GM18508 (cell line): ENCODE measurements at regions not wholly inside any gene's neighbourhood (a gene's known extent, or its start where the extent isn't known, plus 50 kb on each side); places are given as distances from the start of the nearest gene placed in this dataset.

Experiments used
- ATAC-seq: cut with Tn5 transposase; IDR thresholded peaks from one replicate; pipeline ENCODE4 v1.9.1; 2021; ENCODE audit warnings: moderate number of reproducible peaks; ENCODE audit not compliant: insufficient read depth, unreplicated experiment

DNA sequence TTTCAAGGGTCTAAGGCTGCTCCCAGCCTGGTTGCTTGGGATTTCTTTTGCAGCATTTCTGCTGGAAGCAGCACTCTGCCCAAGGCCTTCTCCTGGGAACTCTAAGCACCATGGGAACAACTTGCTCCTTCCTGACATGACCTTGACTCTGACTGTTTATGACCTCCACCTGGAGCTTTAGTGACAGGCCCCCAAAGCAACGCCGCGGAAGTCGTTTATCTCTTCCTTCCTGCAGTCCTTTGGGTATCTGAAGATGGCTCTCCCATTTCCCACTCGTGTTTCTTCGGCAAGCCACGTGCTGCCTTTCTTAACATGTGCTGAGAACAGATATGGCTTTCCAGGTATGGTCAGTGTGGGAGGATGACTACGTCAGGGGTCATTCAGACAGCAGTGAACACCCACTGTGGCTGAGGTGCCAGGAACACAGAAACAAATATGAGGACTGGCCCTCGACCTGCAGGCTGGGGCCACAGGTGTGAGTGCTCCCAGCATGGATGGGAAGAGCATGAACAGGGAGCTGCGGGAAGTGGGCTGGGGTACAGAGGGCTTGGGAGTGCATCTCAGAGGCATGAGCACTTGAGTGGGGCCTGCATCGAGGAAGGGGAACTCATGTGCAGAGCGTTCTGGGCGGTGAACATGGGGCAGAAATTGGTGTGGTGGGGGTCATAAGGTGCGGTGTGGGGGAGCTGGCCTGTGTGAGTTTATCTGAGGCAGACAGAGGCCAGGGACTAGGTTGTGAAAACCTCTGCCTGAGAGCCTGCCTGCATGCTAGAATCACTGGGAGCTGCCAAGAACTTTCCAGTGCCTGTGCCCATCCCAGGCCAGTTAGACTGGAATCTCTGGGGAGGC lies 140.5 kb downstream of the TSN start:
- no peak for ATAC-seq

DNA sequence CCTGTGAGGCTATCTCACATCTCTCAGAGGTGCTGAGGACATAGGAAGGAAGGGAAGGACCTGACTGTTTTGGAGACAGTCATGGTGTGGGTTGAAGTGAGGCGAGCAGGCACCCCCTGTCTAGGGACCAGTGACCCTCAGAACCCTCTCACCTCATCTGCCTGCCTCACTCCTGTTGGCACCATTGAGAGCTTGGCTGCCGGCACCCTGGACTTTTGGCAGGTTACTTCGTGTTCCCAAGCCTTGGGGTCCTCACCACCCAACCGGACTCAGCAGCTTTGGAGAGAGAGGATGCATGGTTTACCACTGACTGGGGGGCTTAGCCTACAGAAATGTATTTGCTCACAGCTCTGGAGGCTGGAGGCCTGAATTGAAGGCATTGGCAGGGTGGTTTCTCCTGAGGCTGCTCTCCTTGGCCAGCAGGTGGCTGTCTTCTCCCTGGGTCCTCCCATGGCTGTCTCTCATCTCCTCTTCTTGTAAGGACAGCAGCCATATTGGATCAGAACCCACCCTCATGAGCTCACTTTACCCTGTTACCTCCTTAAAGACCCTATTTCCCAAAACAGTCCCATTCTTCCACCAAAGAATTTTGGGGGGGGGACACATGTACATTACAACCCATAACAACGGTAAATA lies 142.0 kb downstream of the TSN start:
- ATAC-seq = no peak

DNA sequence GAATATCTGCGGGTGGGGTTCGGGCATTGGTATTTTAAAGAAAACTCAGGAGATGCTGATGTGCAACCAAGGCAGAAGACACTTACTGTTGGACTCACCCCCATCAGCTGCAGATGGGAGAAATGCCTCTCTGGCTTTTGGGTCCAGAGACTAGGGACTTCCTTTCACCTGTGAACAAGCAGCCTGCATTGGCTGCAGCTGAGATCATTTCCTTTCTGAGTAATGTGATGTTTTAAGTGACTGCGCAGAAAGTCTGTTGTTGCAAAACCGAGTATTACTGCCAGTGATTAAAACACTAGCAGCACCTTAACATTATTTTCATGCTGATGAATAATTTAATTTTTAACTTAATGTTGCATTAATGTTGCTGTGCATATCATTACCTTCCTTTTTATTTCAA lies 143.0 kb downstream of the TSN start:
- ATAC-seq = no peak

GRCh38 chr2:121900391-121900790 lies 144.9 kb downstream of the TSN start:
- ATAC-seq = no peak

DNA sequence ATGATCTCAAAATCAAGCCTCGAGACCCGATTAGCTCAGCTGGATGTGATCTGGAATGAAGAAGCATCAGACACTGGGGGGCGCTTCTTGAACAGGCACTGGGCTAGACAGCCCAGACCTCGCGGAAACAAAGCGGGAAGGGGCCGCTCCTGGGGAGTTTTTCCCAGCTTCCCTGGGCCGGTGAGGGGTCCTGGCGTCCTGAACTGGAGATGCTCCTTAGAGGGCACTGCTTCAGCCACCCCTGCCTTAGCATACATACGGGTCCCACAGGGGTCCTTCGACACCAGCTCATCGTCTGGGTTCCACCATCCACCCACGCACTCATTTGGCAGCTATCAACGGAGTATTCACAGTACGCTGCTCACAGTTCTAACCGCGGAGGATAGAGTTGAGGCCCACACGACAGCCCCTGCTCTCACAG lies 146.7 kb downstream of the TSN start:
- ATAC-seq = no peak

GRCh38 chr2:121902616-121903015 lies 147.2 kb downstream of the TSN start:
- ATAC-seq = no peak

DNA sequence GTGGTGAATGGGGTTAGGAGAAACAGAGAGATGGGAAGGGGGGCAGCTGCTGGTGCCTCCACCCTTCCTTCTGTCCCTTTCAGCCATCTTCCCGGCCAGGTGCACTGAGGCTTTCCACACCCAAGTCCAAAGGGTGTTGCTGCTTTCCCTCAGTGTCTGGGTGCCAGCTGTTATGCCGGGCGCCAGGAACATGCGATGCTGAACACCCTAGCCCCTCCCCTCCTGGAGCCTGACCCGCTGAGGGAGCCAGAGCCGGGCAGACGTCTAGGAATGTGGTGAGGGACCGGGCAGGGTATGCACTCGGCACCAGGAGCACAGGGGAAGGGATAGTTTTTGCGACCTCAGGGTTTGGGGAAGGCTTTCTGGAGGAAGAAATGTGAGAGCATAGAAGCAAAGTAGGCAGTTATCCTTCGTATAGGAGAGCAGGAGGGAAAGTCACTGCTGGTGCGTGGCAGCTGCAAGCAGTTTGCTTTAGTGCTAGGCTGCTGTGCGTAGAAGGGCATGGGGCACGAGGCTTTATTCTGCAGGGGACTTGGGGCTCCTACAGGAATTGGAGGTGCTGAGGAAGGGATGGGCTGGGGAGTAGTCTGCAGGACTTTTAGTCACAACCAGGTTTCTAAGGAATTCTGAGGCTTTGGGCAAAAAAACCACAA lies 147.7 kb downstream of the TSN start:
- no peak for ATAC-seq

- ATAC-seq = no peak
Observed at GRCh38 chr2:121904656-121905055, 149.2 kb downstream of the TSN start.

DNA sequence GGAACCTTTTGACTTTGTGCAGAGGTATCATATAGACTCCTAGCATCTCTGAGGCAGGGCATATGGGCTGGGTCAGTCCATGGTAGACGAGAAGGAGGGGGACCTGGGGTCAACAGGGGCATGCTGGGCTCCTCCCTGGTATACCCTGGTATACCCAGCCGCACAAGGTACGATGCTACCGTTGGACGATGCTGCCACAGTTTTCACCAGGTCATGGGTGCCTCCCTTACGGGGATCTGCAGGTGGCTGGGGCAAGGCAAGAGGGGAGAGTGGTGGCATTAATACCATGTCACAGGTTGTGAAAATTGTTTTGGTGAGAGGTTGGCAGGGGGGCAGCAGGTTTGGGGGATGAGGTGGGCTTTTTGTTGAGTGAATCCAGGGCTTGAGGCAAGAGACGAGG lies 149.8 kb downstream of the TSN start:
- no peak for ATAC-seq

GRCh38 chr2:121906170-121906569 lies 150.7 kb downstream of the TSN start:
- ATAC-seq = no peak

DNA sequence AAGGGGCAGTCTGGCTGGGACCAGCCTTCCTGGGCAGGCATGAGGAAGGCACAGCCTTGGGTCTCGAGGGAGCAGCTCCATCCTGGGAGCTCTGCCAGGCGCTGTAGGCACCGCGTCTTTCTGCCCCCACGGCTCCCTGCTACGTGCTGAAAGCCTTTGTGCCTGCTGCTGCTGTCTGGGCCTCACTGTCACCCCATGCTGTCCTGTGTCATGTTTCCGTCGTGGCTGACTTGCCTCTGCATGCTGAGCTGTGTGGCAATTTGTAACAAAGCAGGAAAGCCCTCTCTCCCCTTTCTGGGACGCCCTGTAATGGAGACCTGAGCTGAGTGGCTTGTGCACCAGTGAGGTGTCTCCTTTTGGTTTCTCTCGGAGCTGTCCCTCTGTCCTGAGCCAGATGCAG lies 152.5 kb downstream of the TSN start:
- no peak for ATAC-seq

DNA sequence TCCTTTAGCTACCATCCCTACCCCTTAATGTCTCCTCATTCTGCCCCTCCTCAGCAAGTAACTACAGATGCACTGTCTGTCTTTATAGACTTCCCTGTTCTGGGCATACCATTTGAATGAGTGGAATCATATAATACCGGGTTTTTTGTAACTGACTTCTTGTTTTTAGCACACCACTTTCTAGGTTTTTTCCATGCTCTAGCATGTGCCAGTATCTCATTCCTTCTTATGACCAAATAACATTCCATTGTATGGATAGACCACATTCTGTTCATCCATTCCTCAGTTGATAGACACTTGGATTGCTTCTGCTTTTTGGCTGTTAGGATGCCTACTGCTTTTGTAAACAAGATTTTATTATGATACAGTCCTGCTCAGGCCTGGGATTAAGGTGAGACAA lies 154.7 kb downstream of the TSN start:
- ATAC-seq = no peak

- ATAC-seq = no peak
Observed at GRCh38 chr2:121911036-121911435, 155.6 kb downstream of the TSN start.

DNA sequence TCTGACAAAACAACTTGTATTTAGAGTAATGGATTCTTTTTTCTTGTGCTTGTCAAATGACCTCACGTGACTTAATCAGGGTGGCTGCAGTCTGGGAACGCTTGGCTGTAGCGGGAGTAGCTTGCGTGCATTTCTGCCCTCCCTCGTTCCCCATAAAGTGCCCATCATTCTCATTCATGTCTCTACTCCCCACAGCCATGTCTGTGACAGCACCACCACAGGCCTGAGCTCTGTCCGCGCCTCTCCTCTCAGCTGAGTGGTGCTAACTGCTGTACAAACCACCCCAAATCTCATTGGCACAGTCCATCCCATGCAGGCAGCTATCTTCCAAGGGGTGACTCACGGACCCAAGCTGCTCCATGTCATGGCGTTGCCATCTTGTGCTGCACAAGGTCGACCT lies 161.7 kb downstream of the TSN start:
- ATAC-seq = no peak

GRCh38 chr2:121918231-121918630 lies 162.8 kb downstream of the TSN start:
- ATAC-seq = no peak

DNA sequence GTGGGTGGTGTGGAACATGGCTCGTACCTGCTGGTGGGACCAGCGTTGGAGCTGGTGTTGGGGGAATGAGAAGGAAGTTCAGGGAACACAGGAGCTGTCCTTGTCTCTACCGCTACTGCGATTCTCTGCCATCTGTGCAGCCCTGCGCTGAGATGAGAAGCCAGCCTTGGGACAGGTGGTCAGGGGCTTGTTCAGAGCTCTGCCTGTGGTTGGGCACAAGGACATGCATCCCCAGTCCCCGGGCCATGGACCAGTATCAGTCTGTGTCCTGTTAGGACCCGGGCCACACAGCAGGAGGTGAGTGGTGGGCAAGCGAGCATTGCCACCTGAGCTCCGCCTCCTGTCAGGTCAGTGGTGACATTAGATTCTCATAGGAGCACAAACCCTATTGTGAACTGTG lies 164.4 kb downstream of the TSN start:
- ATAC-seq = no peak

GRCh38 chr2:121925466-121925865 lies 170.0 kb downstream of the TSN start:
- no peak for ATAC-seq

DNA sequence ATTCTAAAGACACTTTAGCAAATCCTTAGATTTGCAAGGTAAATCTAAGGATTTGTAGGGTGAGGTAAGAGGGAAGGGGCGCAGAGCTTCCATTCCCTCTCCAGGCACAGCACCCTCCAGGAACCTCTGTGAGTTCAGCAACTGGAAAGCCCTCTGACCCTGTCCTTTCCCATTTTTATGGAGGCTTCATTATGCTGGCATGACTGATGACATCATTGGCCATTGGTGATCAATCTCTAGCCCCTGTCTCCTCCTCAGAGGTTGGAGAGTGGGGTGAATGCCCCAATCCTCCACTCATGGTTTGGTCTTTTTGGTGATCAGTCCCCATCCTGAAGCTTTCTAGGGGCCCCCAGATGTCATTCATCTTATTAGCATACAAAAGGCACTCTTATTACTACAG lies 187.8 kb downstream of the TSN start:
- ATAC-seq = no peak

DNA sequence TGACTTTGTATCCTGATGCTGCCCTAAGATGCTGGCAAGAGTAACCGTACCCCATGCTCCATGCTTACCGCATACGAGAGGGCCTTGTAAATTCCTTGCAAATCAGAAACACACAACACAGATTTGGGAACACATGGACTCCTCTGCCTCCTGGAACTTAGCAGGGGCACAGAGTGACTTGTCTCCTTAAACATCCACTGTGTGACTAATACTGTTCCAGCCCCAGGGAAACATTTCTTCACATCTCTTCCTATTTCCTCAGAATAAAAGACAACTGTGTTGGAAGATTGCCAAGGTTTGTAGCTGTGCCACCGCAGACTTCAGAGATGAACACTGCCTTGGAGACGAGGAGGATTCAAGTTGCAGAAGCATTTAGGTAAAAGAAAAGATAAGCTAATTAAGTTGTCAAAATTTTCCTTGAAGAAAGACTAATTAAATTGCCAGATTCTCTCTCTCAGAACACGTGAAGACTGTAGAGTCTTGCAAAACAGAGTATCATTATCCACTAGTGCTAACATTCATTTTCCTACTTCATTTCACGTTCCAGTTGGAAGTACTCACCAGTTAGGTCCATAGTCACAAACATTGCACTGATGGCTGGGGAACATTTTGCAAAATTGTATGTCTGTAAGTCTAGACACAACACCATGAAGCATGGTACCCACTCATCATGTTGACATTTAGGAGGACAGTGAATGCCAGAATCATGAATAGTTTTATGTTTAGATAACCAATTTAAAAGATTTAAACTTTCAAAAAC lies 188.8 kb downstream of the TSN start:
- ATAC-seq = no peak

DNA sequence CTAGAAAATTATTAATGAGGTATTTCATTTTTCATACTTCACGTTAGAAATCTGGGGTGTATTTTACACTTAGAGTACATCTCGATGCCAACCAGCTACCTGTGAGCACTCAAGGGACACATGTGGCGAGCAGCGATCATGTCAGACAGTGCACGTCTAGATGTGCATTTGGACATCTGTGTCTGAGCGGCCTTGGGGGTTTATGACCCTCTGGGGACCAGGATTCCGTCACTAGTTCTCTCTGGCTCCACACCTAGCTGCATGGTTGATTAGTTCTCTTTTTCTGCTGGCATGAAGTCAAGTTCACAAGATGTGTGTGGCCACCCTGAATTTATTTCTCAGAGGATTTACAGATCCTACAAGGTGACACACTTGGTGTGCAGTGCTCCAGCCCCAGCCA lies 192.2 kb downstream of the TSN start:
- ATAC-seq = no peak

GRCh38 chr2:121949271-121949670 lies 193.8 kb downstream of the TSN start:
- no peak for ATAC-seq
